GM18873 (cell line): ENCODE measurements at regions not wholly inside any gene's neighbourhood (a gene's known extent, or its start where the extent isn't known, plus 50 kb on each side); places are given as distances from the start of the nearest gene placed in this dataset.

Source experiments
- ATAC-seq: cut with Tn5 transposase; IDR thresholded peaks from one replicate; pipeline ENCODE4 v1.9.1; 2021; ENCODE audit warnings: mild to moderate bottlenecking, moderate library complexity, moderate number of reproducible peaks; ENCODE audit not compliant: unreplicated experiment, low FRiP score

GRCh38 chr13:40269086-40269485 is 397.4 kb downstream of the FOXO1 start:
- no peak for ATAC-seq

GRCh38 chr13:40270726-40271125 is 395.7 kb downstream of the FOXO1 start:
- ATAC-seq: no peak

GRCh38 chr13:40271271-40271885 is 395.1 kb downstream of the FOXO1 start:
- no peak for ATAC-seq

GRCh38 chr13:40271931-40272775 is 394.3 kb downstream of the FOXO1 start:
- ATAC-seq: no peak

- ATAC-seq: no peak
Measured at GRCh38 chr13:40272776-40273139, 393.7 kb downstream of the FOXO1 start.

GRCh38 chr13:40273253-40274025 is 393.0 kb downstream of the FOXO1 start:
- no peak for ATAC-seq

GRCh38 chr13:40274103-40274502 is 392.3 kb downstream of the FOXO1 start:
- no peak for ATAC-seq

GRCh38 chr13:40275155-40275554 is 391.3 kb downstream of the FOXO1 start:
- ATAC-seq: no peak

GRCh38 chr13:40275636-40276035 is 390.8 kb downstream of the FOXO1 start:
- ATAC-seq: no peak

- no peak for ATAC-seq
Measured at GRCh38 chr13:40283666-40284065, 382.8 kb downstream of the FOXO1 start.

- no peak for ATAC-seq
Measured at GRCh38 chr13:40285634-40286033, 380.8 kb downstream of the FOXO1 start.

- no peak for ATAC-seq
Measured at GRCh38 chr13:40287428-40287827, 379.0 kb downstream of the FOXO1 start.

GRCh38 chr13:40288259-40288658 is 378.2 kb downstream of the FOXO1 start:
- ATAC-seq: no peak

GRCh38 chr13:40290758-40291157 is 375.7 kb downstream of the FOXO1 start:
- ATAC-seq: no peak

GRCh38 chr13:40292108-40292507 is 374.3 kb downstream of the FOXO1 start:
- no peak for ATAC-seq

- no peak for ATAC-seq
Measured at GRCh38 chr13:40292536-40292935, 373.9 kb downstream of the FOXO1 start.

- ATAC-seq: no peak
Measured at GRCh38 chr13:40302351-40302750, 364.1 kb downstream of the FOXO1 start.

- no peak for ATAC-seq
Measured at GRCh38 chr13:40304391-40304790, 362.1 kb downstream of the FOXO1 start.

GRCh38 chr13:40306817-40307216 is 359.6 kb downstream of the FOXO1 start:
- no peak for ATAC-seq

- no peak for ATAC-seq
Measured at GRCh38 chr13:40309881-40310280, 356.6 kb downstream of the FOXO1 start.

GRCh38 chr13:40311356-40312101 is 354.9 kb downstream of the FOXO1 start:
- ATAC-seq: no peak
